Superior temporal gyrus (tissue), 1 donor: ENCODE measurements at regions not wholly inside any gene's neighbourhood (a gene's known extent, or its start where the extent isn't known, plus 50 kb on each side); places are given as distances from the start of the nearest gene placed in this dataset.
A peak's percentile ranks its signal among the peaks of the same experiment; 100 is the strongest.

Source experiments
- DNase-seq: peaks from one replicate; pipeline ENCODE4 v3.0.0-alpha.2; 2016; ENCODE audit errors: extremely low spot score

- DNase-seq: no peak
Measured at GRCh38 chr9:129506041-129506440, 114.9 kb downstream of the C9orf50 start.

- no peak for DNase-seq
Measured at GRCh38 chr9:129505270-129505902, 115.5 kb downstream of the C9orf50 start.

- DNase-seq: no peak
Measured at GRCh38 chr9:129504404-129504803, 116.5 kb downstream of the C9orf50 start.

DNA sequence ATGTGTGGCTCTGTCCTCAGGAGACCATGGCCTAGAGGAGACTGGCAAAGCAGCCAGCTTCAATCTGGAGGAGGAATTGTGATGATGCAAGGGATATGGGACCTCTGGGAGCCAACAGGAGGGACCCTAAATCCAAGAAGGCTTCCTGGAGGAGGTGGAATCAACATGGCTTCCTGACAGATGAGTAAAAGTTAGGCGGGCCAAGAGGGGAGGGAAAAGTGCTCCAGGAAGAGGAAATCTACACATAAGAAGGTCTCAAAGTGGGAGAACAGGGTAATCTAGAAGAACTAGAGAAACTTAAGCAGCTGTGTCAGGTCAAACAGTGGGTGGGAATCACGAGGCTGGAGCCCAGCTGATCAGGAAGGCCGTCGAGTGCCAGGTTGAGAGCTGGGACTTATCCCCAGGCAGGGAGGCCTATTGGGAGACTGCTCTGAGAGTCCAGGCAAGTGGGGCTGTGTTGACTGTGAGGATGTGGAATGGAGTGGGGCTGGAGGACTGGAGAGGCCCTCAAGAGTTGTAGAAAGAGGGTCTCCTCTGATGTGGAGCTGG, 119.1 kb downstream of the C9orf50 start:
- DNase-seq: no peak

DNA sequence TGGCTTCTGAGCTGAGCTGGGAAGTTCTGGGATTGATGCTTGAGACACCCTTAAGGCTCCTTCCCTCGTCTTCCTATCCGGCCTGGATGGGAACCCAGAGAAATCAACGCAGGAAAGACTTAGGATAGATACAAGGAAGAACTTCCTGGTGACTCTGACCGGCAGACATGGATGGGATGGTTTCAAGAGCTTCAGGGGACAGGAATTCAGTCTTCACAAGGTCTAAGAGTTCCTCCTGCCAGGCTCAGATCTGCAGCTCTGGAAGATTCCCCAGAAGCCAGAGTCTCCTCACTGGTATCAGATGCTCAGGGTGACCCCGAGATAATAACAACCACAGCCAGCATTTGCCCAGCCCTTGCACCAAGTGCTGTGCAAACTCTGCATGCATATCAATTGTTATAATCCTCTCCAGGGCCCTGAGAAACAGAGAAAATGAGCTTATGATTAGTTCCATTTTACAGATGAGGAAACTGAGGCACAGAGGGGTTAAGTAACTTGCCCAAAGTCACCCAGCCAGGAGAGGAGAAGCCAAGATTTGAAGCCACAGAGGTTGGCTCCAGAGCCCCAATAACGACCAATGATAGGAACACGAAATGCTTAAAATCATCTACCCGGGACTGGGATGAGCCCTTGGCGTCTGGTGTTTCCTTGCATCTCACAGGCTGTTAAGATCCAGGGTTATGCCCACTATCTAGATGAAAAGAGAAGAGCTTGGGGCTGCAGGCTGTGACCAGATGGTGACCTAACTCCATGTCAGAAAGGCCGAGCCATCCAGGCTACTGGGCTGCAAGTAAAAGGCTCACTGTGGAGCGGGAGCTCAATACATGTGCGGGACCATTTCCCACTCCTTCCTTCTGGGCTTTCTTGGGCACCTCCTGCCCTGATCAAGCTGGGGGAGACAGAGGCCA, 119.8 kb downstream of the C9orf50 start:
- DNase-seq: no peak

GRCh38 chr9:129500161-129500862, 120.6 kb downstream of the C9orf50 start:
- DNase-seq: no peak

DNA sequence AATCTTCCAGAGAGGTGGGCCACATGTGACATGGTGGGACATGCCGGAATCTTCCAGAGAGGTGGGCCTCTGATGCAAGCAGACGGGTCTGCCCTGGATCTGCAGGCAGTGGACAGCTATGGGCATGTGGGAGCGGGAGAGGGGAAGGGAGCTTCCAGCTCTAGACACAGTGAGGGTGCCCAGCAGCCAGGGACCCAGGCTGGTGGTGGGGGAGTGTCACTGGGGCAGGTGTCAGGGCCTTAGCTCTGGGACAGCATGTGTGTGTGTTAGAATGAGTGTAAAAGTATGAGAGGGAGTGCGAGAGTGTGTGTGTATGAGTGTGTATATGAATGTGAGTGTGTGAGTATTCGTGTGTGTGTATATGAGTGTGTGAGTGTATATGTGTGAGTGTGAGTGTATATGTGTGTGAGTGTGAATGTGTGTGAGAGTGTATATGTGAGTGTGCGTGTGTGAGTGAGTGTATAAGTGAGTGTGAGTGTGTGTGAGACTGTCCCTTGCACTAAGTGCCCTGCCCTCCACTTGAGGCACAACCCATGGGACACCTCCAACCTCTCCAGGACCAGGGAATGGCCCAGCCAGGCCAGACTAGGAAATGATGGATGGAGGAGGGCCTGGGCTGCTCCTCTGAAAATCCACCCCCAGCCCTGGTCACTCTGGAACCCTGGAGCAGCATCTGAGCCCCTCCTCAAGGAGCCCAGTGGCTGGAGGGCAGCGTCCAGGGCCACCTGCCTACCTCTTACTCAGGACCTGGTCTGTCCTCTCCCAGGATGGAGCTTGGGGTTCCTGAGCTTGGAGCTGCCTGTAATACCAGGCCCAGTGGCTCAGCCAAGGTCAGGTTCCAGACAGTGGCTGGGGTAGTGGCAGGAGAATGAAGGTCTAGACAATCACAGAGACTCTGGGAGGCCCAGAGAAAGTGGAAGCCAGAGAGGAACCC, 122.2 kb downstream of the C9orf50 start:
- DNase-seq: no peak

GRCh38 chr9:129497813-129498450, 123.0 kb downstream of the C9orf50 start:
- no peak for DNase-seq

DNA sequence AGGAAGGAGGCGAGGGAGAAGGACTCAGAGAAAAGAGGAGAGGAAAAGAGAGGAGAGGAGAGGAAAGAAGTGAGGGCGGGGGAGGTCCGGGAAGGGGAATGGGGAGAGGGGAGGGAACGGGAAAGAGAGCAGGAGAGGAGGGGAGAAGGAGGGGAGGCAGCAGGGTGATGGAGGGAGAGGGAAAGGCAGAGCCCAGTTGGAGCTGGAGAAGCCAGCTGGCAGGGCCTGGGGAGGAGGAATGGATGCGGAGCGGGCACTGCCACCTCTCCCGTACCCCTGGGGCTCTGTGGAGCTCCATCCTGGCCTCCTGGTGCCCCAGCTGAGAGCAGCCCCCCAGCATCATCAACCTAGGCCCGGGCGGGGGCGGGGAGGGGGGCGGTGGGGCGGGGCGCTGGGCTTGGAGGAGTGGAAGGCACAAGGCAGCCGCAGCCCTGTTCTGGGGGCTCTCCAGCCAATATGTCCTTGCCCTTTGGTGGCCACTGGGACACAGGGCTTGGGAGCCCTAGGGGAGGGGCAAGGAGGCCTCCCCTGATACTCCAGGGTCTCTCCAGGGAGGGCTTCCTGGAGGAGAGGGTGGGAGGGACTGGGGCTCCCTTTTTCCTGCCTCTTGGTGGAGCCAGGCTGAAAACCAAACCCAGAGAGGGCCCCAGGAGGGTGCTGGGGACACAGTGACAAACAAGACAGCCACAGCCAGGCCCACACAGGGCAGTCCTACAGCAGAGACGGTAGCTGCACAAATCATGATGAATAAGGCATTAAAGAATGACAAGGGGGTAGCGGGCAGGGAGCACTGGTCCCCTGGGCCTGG, 123.7 kb downstream of the C9orf50 start:
- peak; percentile 37 for DNase-seq

DNA sequence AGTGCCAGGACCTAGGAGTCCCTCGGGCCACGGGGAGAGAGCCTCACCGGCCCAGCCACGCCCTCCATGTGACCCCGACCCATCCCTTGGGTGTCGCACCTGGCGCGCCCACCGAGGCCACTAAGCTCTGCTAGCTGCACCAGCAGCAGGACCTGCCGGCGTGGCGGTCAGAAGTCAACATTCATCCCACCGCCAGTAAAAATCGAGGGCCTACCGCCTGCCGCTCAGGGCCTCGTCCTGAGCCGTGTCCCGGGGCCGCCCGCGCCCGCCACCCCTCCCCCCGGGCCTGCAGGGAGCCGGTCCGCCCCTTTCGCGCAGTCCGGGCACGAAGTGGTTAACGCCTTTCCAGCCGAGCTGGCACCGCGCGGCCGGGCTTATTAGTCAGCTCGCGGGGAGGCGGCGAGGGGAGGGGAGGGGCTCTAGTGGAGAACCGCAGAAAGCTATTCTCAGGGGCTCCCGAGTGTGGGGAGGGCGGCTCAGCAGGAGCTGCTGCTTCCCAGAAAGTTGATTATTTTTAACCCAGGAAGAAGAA, 124.4 kb downstream of the C9orf50 start:
- peak; percentile 90 for DNase-seq

DNA sequence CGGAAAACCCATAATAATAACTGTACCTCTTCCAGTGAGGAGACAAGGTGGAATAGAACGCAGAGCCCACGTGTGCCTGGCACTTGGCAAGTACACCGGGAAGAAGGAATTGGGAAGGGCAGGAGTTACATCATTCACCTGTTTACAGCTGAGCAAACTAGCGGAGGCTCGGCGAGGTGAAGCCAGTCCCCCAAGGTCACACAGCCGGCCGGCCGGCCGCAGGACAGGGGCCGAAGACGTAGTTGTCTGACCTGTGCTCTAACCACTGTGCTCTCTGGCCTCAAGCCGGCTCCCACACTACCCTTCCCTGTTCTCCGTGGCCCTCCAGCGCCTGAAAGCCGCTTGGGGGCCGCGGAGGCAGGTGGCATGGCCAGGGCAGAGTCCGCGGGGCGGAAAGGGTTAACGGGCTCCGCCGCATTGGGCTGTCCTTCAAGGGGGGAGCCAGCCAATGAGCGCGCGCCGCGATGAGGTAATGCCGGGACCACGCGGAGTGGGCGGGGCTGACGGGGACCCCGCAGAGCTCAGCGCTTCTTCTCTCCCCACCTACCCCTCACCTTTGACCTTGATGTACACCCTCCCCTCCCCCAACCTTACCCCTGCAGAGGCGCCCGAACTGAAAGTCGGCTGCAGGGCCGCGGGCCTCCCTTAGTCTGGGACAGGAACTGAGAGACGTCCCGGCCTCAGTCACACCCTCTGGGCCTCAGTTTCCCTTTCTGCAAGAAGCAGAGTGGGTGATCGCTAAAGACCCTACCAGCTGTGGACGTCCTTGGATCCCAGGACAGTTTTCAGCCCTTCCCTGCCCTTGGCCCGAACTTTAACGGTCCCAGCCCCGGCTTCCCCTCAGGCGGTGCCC, 125.1 kb downstream of the C9orf50 start:
- DNase-seq: peak; percentile 94

- DNase-seq: no peak
Measured at GRCh38 chr9:129494113-129494789, 126.7 kb downstream of the C9orf50 start.

GRCh38 chr9:129493706-129494047, 127.2 kb downstream of the C9orf50 start:
- DNase-seq: no peak

DNA sequence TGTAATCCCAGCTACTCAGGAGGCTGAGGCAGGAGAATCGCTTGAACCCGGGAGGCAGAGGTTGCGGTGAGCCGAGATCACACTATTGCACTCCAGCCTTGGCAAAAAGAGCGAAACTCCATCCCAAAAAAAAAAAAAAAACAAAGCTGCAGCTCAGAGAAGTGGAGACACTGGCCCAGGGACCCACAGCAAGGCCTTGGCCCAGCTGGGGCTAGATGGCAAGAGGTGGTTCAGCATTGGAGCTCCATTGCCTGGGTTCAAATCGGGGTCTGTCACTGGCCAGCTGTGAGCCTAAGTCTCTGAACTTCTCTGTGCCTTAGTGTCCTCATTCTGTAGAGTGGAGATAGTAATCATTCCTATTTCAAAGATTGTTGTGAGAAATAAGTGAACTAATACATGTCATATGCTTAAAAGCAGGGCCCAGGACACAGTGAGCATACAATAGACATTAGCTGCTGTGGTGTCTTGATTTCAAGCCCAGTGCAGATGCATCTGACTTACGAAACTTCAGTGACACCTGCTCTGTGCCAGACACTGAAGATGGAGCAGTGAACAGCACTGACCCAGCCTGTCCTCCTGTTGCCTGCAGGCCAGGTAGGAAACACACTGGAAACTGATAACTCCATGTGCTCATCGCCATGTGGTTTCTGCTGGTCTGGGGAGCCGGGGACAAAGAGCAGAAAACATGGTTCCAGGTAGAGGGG, 127.7 kb downstream of the C9orf50 start:
- DNase-seq: no peak

GRCh38 chr9:129491487-129491855, 129.4 kb downstream of the C9orf50 start:
- no peak for DNase-seq

DNA sequence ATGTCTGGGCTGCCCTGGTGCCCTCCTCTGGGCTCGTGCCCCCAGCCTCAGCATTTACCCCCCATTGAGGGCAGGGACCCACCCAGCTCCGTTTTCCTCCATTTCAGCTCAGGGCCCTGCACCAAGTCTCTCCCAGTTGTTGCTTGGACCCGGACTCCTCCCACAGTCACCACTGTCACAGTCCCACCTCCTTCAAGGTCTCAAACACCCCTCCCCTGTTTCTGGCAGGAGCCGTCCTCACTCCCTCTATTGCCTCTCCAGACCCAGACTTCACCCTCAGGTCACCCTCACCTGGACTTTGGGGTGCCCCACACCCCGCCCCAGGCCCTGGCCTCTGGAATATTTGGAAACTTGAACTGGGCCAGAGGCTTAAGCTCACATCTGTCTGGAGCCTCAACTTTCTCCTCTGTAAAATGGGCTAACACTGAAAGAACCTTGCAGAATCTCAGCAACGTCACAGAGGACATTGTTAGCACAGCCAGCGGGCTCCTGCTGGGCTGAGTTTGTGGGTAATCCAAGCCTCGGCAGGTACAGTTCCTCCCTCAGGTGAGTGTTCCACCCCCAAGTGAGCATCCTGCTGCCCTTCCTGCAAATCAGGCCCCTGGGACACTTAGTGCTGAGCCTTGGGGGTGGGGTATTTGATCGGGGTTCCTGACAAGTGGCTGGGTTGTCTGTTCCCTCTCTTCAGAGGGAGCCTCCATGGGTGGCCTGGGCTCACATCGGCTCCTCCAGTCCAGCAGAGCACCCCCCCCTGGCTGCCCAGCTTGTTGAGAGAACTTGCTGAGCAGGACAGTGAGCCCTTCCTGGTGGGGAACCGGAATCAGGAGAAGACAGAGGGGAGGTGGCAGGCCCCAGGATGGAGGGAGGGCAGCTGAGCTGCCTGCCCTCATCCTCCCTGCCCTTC, 130.1 kb downstream of the C9orf50 start:
- DNase-seq: no peak
